ENCODE measurements at regions not wholly inside any gene's neighbourhood (a gene's known extent, or its start where the extent isn't known, plus 50 kb on each side); places are given as distances from the start of the nearest gene placed in this dataset.

DNA sequence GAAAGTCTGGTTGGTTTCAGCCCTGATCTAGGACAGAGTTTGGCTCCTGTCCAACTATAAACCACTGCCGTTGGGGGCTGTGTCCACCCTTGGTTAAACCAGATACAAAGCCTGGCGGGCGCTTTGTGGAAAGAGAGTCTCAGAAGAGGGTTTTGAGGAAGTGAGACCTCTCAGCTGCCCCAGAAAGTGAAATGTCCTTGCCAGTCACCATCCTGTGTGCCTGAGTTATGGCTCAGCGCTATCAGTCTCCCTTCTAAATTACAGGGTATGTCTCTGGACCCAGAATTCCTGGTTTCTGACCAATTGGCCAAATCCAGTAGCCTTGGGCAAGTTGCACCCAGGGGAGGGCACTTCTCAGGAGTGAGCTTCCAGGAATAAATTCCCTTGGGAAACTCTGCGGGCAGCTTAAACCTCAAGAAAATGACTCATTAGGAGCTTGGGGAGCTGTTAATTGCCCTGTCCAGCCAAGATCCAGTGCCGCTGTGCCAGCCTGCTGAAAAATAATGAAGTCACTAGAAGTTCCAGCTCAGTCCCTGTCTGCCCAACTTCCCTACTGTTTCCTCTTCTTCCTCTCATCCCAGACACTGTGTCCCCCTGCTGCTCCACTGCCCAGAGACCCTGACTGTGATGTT is 66.7 kb upstream of the PDZD8 start:
- ATAC-seq: no peak
- TF ChIP-seq POU6F1 (CRISPR knock-in tag; IDR thresholded peaks at IDR 0.05; ENCODE audit: borderline replicate concordance, low read depth) (no peak), BACH2 (CRISPR knock-in tag; IDR thresholded peaks at IDR 0.05; ENCODE audit: borderline replicate concordance) (no peak), CREB5 (CRISPR knock-in tag; IDR thresholded peaks at IDR 0.05; ENCODE audit: low read depth) (no peak), PATZ1 (CRISPR knock-in tag; IDR thresholded peaks at IDR 0.05; ENCODE audit: borderline replicate concordance) (no peak), RARB (CRISPR knock-in tag; IDR thresholded peaks at IDR 0.05) (no peak), ZNF565 (CRISPR knock-in tag; conservative IDR thresholded peaks at IDR 0.05; ENCODE audit: low read depth) (no peak), GLIS3 (CRISPR knock-in tag; IDR thresholded peaks at IDR 0.05) (no peak), TCF4 (CRISPR knock-in tag; IDR thresholded peaks at IDR 0.05; ENCODE audit: borderline replicate concordance) (no peak), ZFP3 (CRISPR knock-in tag; IDR thresholded peaks at IDR 0.05) (no peak), TOX (CRISPR knock-in tag; IDR thresholded peaks at IDR 0.05; ENCODE audit: borderline replicate concordance) (no peak), ZNF70 (CRISPR knock-in tag; IDR thresholded peaks at IDR 0.05) (no peak), OSR1 (CRISPR knock-in tag; IDR thresholded peaks at IDR 0.05) (no peak), ARNTL (CRISPR knock-in tag; IDR thresholded peaks at IDR 0.05; ENCODE audit: borderline replicate concordance, low read depth) (no peak), CSDC2 (CRISPR knock-in tag; IDR thresholded peaks at IDR 0.05) (no peak), PPARA (CRISPR knock-in tag; IDR thresholded peaks at IDR 0.05; ENCODE audit: borderline replicate concordance) (no peak), ZC3H10 (CRISPR knock-in tag; IDR thresholded peaks at IDR 0.05) (no peak), ZNF8 (CRISPR knock-in tag; IDR thresholded peaks at IDR 0.05) (no peak), ISL1 (CRISPR knock-in tag; IDR thresholded peaks at IDR 0.05) (no peak)
- TF ChIP-seq, protein P1, sequence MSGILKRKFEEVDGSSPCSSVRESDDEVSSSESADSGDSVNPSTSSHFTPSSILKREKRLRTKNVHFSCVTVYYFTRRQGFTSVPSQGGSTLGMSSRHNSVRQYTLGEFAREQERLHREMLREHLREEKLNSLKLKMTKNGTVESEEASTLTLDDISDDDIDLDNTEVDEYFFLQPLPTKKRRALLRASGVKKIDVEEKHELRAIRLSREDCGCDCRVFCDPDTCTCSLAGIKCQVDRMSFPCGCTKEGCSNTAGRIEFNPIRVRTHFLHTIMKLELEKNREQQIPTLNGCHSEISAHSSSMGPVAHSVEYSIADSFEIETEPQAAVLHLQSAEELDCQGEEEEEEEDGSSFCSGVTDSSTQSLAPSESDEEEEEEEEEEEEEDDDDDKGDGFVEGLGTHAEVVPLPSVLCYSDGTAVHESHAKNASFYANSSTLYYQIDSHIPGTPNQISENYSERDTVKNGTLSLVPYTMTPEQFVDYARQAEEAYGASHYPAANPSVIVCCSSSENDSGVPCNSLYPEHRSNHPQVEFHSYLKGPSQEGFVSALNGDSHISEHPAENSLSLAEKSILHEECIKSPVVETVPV (CRISPR knock-in tag; IDR thresholded peaks at IDR 0.05): no peak
- TF ChIP-seq, protein P2, sequence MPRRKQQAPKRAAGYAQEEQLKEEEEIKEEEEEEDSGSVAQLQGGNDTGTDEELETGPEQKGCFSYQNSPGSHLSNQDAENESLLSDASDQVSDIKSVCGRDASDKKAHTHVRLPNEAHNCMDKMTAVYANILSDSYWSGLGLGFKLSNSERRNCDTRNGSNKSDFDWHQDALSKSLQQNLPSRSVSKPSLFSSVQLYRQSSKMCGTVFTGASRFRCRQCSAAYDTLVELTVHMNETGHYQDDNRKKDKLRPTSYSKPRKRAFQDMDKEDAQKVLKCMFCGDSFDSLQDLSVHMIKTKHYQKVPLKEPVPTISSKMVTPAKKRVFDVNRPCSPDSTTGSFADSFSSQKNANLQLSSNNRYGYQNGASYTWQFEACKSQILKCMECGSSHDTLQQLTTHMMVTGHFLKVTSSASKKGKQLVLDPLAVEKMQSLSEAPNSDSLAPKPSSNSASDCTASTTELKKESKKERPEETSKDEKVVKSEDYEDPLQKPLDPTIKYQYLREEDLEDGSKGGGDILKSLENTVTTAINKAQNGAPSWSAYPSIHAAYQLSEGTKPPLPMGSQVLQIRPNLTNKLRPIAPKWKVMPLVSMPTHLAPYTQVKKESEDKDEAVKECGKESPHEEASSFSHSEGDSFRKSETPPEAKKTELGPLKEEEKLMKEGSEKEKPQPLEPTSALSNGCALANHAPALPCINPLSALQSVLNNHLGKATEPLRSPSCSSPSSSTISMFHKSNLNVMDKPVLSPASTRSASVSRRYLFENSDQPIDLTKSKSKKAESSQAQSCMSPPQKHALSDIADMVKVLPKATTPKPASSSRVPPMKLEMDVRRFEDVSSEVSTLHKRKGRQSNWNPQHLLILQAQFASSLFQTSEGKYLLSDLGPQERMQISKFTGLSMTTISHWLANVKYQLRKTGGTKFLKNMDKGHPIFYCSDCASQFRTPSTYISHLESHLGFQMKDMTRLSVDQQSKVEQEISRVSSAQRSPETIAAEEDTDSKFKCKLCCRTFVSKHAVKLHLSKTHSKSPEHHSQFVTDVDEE (CRISPR knock-in tag; IDR thresholded peaks at IDR 0.05): no peak

DNA sequence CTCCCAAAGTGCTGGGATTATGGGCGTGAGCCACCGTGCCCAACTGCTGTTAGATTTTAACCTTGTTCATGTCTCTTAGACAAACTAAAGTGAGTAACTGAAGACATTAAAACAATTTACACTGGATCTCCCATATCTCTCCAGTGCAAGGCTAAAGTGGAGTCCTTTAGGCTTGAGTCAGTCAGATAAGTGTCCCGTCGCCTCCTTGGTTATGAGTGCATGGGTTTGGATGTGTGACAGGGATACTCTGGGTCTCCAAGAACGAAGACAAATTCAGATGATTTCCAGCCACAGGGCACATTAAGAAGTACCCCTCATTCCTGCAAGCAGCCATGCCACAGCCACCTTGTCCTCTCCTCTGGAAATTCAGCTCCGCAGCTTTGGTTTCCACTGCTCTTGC is 66.1 kb upstream of the PDZD8 start:
- ATAC-seq: no peak
- no peak for TF ChIP-seq PATZ1 (CRISPR knock-in tag; IDR thresholded peaks at IDR 0.05; ENCODE audit: borderline replicate concordance)
- TF ChIP-seq OSR1 (CRISPR knock-in tag; IDR thresholded peaks at IDR 0.05): no peak
- TF ChIP-seq CREB5 (CRISPR knock-in tag; IDR thresholded peaks at IDR 0.05; ENCODE audit: low read depth): no peak
- no peak for TF ChIP-seq ESRRG (CRISPR knock-in tag; IDR thresholded peaks at IDR 0.05)
- TF ChIP-seq, protein P1 (CRISPR knock-in tag; IDR thresholded peaks at IDR 0.05): no peak
- no peak for TF ChIP-seq ZNF70 (CRISPR knock-in tag; IDR thresholded peaks at IDR 0.05)
- TF ChIP-seq PPARA (CRISPR knock-in tag; IDR thresholded peaks at IDR 0.05; ENCODE audit: borderline replicate concordance): no peak
- TF ChIP-seq ZC3H10 (CRISPR knock-in tag; IDR thresholded peaks at IDR 0.05): no peak
- no peak for TF ChIP-seq TOX (CRISPR knock-in tag; IDR thresholded peaks at IDR 0.05; ENCODE audit: borderline replicate concordance)
- TF ChIP-seq ZNF8 (CRISPR knock-in tag; IDR thresholded peaks at IDR 0.05): no peak
- TF ChIP-seq ZNF565 (CRISPR knock-in tag; conservative IDR thresholded peaks at IDR 0.05; ENCODE audit: low read depth): no peak
- no peak for TF ChIP-seq POU6F1 (CRISPR knock-in tag; IDR thresholded peaks at IDR 0.05; ENCODE audit: borderline replicate concordance, low read depth)
- TF ChIP-seq TCF4 (CRISPR knock-in tag; IDR thresholded peaks at IDR 0.05; ENCODE audit: borderline replicate concordance): no peak
